Activated CD4-positive, alpha-beta T cell treated with anti-CD3 and anti-CD28 coated beads, Interleukin-2, amount 10 ng/mL, durations not matched to agents 24 days and 14 days (primary cell): ENCODE measurements at regions not wholly inside any gene's neighbourhood (a gene's known extent, or its start where the extent isn't known, plus 50 kb on each side); places are given as distances from the start of the nearest gene placed in this dataset.

Source experiments
- DNase-seq: peaks from one replicate; pipeline ENCODE4 v3.0.0; 2022
- H3K27ac Mint-ChIP-seq: one replicate; pipeline ENCODE4 v1.8.0; 2022; ENCODE audit warnings: mild to moderate bottlenecking, mixed read lengths
- H3K27me3 Mint-ChIP-seq: one replicate; pipeline ENCODE4 v1.8.0; 2022; ENCODE audit warnings: mixed read lengths
- H3K36me3 Mint-ChIP-seq: one replicate; pipeline ENCODE4 v1.8.0; 2022; ENCODE audit warnings: low read depth, mild to moderate bottlenecking, mixed read lengths
- H3K4me1 Mint-ChIP-seq: one replicate; pipeline ENCODE4 v1.8.0; 2021; ENCODE audit warnings: mixed read lengths
- H3K4me3 Mint-ChIP-seq: one replicate; pipeline ENCODE4 v1.8.0; 2022; ENCODE audit warnings: mild to moderate bottlenecking, moderate library complexity, mixed read lengths
- H3K9me3 Mint-ChIP-seq: one replicate; pipeline ENCODE4 v1.8.0; 2021; ENCODE audit warnings: mixed read lengths
- intact Hi-C: fragments of 100-400 bp; cut with micrococcal nuclease; formaldehyde crosslinking; loops from one replicate; pipeline ENCODE4 v1.15.1; 2023

DNA sequence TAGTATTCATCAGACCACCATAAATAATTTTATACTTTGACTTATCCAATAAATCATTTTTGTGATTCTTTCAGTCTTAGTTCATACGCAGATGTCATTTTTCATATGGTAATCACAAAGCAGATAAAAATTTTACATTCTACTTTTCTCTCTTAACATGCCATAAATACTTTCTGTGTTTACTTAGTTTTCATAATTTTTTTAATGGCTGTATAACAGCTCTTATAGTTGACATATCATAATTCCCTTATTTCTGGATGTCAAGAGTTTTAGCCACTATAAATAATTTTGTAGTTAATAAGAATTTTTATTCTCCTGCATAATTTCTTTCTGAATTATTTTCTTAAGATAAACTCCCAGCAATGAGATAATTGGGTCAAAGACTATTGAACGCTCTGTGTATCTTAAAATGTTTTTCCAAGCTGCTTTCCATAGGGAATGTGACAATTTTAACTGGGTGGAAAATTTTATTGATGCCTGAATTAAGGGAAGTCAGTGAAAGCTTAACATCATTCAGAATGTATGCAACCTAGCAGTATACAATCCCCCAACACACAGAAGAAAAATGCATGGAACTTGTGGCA is 702.7 kb downstream of the EPM2A start:
- no peak overlapping the region for H3K27ac Mint-ChIP-seq
- no peaks in the 10 kb centered on the region for H3K36me3 Mint-ChIP-seq
- peaks cover 4% of the 10 kb centered on the region for H3K4me1 Mint-ChIP-seq
- H3K4me3 Mint-ChIP-seq, result no peak overlapping the region
- H3K9me3 Mint-ChIP-seq, result no peaks in the 10 kb centered on the region
- intact Hi-C loops, result no loop called here
- peaks cover 35% of the 10 kb centered on the region for H3K27me3 Mint-ChIP-seq
- DNase-seq, result no peak

DNA sequence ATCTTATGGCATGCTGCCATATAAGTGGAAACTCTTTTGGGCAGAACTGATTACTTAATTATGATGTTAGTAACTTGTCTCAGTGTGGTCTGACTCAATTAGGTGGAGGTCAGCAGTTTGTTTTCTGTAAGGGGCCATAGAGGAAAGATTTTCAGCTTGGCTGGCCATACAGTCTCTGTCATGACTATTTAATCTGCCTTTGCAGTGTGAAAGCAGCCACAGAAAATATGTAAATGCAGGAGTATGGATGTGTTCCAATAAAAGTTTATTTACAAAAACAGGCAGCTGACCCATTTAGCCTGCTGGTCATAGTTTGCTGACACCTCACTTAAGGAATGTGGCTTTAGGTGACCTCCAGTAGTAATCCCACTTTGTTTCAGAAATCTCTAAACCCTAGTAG is 700.7 kb downstream of the EPM2A start:
- intact Hi-C loops, result no loop called here
- Mint-ChIP-seq H3K27ac (no peak overlapping the region), H3K4me3 (no peak overlapping the region), H3K9me3 (no peaks in the 10 kb centered on the region), H3K4me1 (no peaks in the 10 kb centered on the region), H3K27me3 (peaks cover 27% of the 10 kb centered on the region), H3K36me3 (no peaks in the 10 kb centered on the region)
- DNase-seq, result no peak

DNA sequence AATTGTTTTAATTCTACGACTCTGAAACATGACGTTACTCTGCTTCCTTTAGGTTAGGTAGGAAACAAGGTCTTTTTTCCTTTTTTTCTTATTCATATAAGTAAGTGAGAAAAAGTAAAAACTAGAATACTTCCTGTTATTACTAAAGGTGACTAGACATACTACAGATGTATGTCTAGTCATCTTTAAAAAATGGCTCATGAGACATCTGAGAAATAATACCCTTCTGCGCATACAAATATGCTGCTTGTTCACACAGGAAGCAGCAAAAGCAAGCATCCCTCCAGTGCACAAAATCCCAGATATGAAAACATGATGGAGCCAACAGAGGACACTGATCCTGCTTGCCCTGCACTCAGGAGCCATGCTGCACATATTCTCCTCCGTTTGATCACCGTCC is 699.1 kb downstream of the EPM2A start:
- H3K36me3 Mint-ChIP-seq, result no peaks in the 10 kb centered on the region
- H3K4me3 Mint-ChIP-seq, result no peak overlapping the region
- intact Hi-C loops, result no loop called here
- DNase-seq, result no peak
- H3K27ac Mint-ChIP-seq, result no peak overlapping the region
- H3K4me1 Mint-ChIP-seq, result no peaks in the 10 kb centered on the region
- H3K9me3 Mint-ChIP-seq, result no peaks in the 10 kb centered on the region
- H3K27me3 Mint-ChIP-seq, result peaks cover 18% of the 10 kb centered on the region

DNA sequence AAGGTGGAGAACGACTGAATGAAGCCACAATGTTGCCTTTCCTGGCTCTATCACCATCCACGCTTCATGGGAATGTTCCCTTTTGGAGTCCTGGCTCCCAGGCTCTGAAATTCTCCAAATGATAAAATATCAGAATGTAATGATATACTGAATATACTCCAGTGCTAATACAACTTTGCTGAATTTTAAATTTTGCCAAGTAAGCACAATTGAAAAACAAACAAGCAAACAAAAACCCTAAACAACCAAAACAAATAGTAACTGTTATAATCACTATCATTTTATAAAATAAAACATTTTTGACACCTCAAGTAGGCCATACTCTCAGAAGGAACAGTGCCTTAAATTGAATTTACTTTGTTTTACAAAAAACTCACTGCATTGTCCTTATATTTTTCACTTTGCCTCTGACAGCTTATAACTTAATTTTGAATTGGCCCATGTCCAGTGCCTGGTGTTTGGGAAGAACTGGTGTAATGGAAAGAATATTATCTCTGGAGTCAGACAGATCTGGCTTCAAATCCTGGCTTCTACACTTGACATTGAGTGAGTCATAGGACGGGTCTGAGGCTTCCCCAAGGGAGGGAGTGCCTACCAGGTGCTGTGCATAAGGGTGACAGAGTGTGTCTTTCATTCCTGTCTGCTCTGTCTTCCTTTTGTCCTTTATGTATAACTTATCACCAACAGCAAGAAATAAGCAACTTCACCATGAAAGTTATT is 698.3 kb downstream of the EPM2A start:
- H3K36me3 Mint-ChIP-seq, result no peaks in the 10 kb centered on the region
- no peak overlapping the region for H3K27ac Mint-ChIP-seq
- DNase-seq, result no peak
- H3K4me3 Mint-ChIP-seq, result no peak overlapping the region
- no peaks in the 10 kb centered on the region for H3K9me3 Mint-ChIP-seq
- no peaks in the 10 kb centered on the region for H3K4me1 Mint-ChIP-seq
- intact Hi-C loops, result no loop called here
- H3K27me3 Mint-ChIP-seq, result peaks cover 15% of the 10 kb centered on the region

DNA sequence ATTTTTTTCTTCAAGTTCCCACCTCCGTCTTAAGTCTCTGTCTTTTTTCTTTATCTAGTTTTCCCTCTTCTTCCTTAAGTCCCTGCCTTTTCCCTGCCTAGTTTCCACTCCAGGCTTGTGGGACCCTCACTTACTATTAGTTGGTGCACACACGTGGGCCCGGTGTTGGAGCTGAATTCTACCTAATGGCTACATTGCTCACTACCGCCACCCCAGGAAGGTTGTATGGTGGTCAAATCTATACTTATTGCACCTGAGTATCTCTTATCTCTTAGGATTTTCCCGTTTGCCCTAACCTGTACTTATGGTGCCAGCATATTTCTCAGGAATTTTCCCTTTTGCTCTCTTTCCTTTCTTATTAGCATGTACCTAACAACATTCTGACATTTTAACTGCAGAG is 692.8 kb downstream of the EPM2A start:
- peaks cover 10% of the 10 kb centered on the region for H3K27me3 Mint-ChIP-seq
- H3K4me1 Mint-ChIP-seq, result peaks cover 3% of the 10 kb centered on the region
- H3K36me3 Mint-ChIP-seq, result no peaks in the 10 kb centered on the region
- no peaks in the 10 kb centered on the region for H3K9me3 Mint-ChIP-seq
- no peak overlapping the region for H3K4me3 Mint-ChIP-seq
- no peak overlapping the region for H3K27ac Mint-ChIP-seq
- no peak for DNase-seq
- intact Hi-C loops, result no loop called here

DNA sequence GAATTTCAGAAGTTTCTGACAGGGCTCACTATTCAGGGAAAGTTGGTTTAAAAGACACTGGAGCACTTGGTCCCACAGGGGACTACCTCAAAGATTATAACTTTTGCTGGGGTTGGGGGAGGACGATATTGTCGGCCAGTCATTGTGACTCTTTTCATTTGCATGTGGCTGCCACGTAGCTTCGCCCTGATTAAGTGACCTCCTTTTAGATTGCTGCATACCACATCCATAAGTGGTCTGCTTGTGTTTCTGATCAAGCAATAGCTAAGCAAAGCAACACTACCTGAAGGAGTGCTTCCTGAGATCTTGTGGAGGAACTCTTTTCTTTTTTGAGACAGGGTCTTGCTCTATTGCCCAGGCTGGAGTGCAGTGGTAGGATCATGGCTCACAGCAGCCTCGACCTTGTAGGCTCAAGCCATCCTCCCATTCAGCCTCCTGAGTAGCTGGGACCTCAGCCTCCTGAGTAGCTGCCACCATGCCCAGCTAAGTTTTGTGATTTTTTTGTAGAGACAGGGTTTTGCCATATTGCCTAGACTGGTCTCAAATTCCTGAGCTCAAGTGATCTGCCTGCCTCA is 691.3 kb downstream of the EPM2A start:
- H3K27ac Mint-ChIP-seq, result no peak overlapping the region
- DNase-seq, result no peak
- peaks cover 10% of the 10 kb centered on the region for H3K27me3 Mint-ChIP-seq
- H3K4me3 Mint-ChIP-seq, result no peak overlapping the region
- H3K4me1 Mint-ChIP-seq, result peaks cover 3% of the 10 kb centered on the region
- intact Hi-C loops, result no loop called here
- no peaks in the 10 kb centered on the region for H3K9me3 Mint-ChIP-seq
- no peaks in the 10 kb centered on the region for H3K36me3 Mint-ChIP-seq

DNA sequence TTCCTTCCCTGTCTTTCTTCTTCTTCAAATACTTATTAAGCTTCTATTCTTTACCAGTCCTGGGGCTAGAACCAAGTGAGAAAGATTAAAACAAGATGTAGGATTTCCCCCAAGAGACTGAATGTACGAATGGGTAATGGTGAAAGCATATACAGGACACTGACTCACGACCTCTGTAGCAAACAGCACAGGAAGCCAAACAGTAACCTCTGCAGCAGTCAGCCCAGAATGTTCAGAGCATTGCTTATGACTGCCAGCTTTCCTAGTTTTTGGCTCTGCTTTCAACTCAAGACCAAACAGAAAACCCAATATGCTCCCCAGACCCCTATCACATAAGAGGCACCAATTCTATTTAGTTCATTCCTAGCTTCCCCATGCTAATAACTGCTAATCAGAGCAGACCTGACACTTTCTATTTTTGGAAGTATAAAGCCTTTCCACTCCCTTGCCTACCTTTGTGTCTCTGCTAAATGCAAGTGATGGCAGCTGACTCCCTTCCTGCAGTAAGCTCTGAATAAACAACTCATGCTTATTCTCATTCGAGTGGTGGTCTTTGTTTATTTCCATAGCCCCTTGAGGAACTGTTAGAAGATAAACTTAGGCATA is 690.6 kb downstream of the EPM2A start:
- no peaks in the 10 kb centered on the region for H3K36me3 Mint-ChIP-seq
- no peak for DNase-seq
- no peaks in the 10 kb centered on the region for H3K9me3 Mint-ChIP-seq
- H3K4me1 Mint-ChIP-seq, result peaks cover 3% of the 10 kb centered on the region
- H3K27ac Mint-ChIP-seq, result no peak overlapping the region
- H3K27me3 Mint-ChIP-seq, result peaks cover 10% of the 10 kb centered on the region
- intact Hi-C loops, result no loop called here
- H3K4me3 Mint-ChIP-seq, result no peak overlapping the region

DNA sequence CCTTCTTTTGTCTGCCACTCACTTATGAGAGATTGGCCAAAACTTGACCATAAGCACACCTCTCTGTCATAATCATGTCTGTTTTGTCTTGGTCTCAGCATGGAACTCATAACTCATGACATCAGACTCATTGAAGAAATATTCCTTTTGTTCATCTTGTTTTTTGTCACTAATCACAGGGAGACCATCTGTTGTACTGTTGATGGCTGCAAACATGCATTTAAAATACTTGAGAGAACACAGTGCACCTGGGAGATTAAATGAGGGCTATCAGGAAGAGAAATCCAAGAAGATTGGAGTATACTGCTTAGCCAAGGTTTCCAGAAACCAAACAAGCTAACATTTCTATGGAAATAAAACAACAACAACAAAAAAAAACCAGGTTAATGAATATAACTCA is 689.7 kb downstream of the EPM2A start:
- Mint-ChIP-seq H3K27ac (no peak overlapping the region), H3K27me3 (peaks cover 12% of the 10 kb centered on the region), H3K4me3 (no peak overlapping the region), H3K9me3 (no peaks in the 10 kb centered on the region), H3K36me3 (no peaks in the 10 kb centered on the region), H3K4me1 (peaks cover 3% of the 10 kb centered on the region)
- intact Hi-C loops, result no loop called here
- DNase-seq, result no peak

DNA sequence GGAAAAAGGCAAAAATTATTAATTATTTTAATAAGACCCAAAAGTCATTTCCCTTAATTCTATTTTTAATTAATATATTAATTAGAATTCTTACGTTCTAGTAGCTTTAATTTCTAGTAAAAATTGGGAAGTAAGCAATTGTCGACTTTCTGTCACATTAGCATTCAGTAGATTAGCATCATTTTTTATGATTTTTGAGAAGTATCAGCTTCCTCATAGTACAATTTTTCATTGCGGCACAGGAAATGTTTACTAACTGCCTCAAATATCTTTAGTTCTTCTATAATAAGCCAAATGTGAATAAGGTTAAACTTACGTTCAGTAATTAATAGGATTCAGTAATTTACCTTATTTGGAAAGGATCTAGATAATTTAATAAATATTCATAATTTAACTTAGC is 687.4 kb downstream of the EPM2A start:
- no peaks in the 10 kb centered on the region for H3K9me3 Mint-ChIP-seq
- no peak for DNase-seq
- peaks cover 5% of the 10 kb centered on the region for H3K4me1 Mint-ChIP-seq
- H3K36me3 Mint-ChIP-seq, result no peaks in the 10 kb centered on the region
- H3K27me3 Mint-ChIP-seq, result peaks cover 12% of the 10 kb centered on the region
- intact Hi-C loops, result no loop called here
- no peak overlapping the region for H3K4me3 Mint-ChIP-seq
- no peak overlapping the region for H3K27ac Mint-ChIP-seq

DNA sequence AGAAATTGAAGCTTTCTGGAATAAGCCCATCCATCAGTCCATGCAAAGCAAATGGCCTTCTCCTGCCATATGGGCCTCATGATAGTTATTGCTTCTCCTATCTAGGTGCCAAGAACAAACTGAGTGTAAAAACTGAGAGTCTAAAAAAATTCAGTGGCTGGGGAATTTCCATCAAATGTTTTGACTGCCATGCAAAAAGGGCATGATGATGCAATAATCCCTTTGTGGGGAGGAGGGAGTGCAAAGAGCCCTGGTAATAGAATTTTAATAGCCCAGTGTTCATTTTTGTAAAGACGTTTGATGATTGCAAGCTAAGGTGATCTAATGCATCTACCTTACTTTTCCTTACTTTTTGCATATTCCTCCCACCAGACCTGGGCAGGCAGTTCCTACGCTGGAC is 683.7 kb downstream of the EPM2A start:
- Mint-ChIP-seq H3K27ac (no peak overlapping the region), H3K36me3 (no peaks in the 10 kb centered on the region), H3K4me3 (no peak overlapping the region), H3K27me3 (peaks cover 4% of the 10 kb centered on the region), H3K9me3 (no peaks in the 10 kb centered on the region), H3K4me1 (peaks cover 2% of the 10 kb centered on the region)
- DNase-seq, result no peak
- intact Hi-C loops, result no loop called here

DNA sequence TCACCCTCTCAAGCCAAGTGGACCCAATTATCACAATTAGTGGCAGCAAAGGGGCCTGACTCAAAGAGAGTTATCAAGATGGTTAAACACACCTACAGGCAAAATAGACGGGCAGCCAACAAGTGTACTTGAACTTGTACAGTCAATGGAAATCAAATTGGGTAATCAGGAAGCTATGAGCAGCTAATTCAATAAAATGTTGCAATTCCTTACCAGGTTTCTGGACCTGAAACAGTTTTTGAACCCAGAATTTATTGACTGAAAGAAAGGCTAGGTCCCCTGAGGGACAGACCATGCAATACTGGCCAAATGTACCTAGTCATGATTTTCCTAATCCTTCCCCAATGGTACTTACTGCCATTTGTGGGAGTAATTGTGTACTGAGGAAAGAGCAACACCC is 679.8 kb downstream of the EPM2A start:
- Mint-ChIP-seq H3K36me3 (no peaks in the 10 kb centered on the region), H3K27me3 (peaks cover 2% of the 10 kb centered on the region), H3K4me1 (peaks cover 2% of the 10 kb centered on the region), H3K4me3 (no peak overlapping the region), H3K9me3 (no peaks in the 10 kb centered on the region), H3K27ac (no peak overlapping the region)
- no peak for DNase-seq
- intact Hi-C loops, result no loop called here

DNA sequence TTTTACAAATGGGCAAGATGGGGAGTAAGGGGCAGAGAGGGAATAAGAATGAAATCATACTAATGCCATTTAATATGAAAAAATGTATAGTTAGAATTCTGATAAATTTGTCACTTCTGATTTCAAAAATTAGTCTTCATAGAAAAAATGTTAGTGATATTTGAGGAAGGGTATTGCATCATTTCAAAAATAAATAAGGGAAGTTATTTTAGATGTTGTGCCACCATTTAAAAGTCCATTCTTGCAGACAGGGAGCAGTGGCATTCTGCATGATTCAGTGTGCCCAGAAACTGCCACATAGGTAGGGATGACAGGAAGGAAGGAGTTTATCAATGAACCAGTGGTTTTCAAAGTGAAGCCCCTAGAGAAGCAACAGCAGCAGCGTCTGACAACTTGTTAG is 674.6 kb downstream of the EPM2A start:
- no peaks in the 10 kb centered on the region for H3K36me3 Mint-ChIP-seq
- no peak for DNase-seq
- H3K27me3 Mint-ChIP-seq, result peaks cover 6% of the 10 kb centered on the region
- intact Hi-C loops, result no loop called here
- H3K27ac Mint-ChIP-seq, result no peak overlapping the region
- no peaks in the 10 kb centered on the region for H3K4me1 Mint-ChIP-seq
- no peak overlapping the region for H3K4me3 Mint-ChIP-seq
- no peaks in the 10 kb centered on the region for H3K9me3 Mint-ChIP-seq

DNA sequence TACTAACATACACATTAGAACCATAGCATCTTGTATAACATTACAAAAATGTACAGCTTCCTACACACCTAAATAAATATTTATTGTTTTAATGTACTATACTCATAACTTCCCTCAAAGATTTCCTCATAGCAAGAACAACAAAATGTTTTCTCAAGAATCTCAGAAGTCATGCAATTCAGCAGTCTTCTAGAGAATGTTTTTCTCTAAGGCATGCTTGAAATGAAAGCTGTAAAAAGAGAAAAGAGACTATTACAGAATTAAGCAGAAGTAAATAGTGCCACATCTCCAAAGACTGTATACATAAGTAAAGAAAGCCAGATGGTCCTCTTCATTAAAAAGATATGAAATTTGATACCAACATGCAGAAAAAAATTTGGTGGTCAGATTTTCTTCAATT is 672.2 kb downstream of the EPM2A start:
- H3K4me1 Mint-ChIP-seq, result no peaks in the 10 kb centered on the region
- H3K9me3 Mint-ChIP-seq, result no peaks in the 10 kb centered on the region
- peaks cover 10% of the 10 kb centered on the region for H3K27me3 Mint-ChIP-seq
- intact Hi-C loops, result no loop called here
- no peaks in the 10 kb centered on the region for H3K36me3 Mint-ChIP-seq
- DNase-seq, result no peak
- no peak overlapping the region for H3K4me3 Mint-ChIP-seq
- H3K27ac Mint-ChIP-seq, result no peak overlapping the region

DNA sequence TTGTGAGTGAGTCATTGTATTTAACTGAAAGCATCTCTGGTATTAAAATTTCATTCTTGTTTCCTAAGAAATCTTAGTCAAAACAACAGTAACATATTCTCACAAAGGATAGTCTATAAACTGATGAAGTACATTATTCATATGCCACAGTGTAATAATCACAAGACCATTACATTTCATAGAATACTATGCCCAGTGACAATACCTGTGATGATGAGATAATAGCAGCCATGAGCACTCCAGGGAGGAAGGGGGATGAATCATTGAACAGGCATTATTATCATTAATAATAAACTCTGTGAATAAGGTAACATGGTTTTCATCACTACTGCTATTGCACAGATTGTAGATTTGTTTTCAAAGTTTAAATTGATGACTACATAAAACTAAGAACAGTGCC is 667.9 kb downstream of the EPM2A start:
- no peak overlapping the region for H3K4me3 Mint-ChIP-seq
- H3K36me3 Mint-ChIP-seq, result no peaks in the 10 kb centered on the region
- DNase-seq, result no peak

More for the DNA sequence above, 667.9 kb downstream of the EPM2A start:
- Mint-ChIP-seq H3K4me1 (no peaks in the 10 kb centered on the region), H3K27ac (no peak overlapping the region), H3K27me3 (peaks cover 8% of the 10 kb centered on the region), H3K9me3 (no peaks in the 10 kb centered on the region)
- intact Hi-C loops, result no loop called here
